ENCODE measurements at regions not wholly inside any gene's neighbourhood (a gene's known extent, or its start where the extent isn't known, plus 50 kb on each side); places are given as distances from the start of the nearest gene placed in this dataset.

DNA sequence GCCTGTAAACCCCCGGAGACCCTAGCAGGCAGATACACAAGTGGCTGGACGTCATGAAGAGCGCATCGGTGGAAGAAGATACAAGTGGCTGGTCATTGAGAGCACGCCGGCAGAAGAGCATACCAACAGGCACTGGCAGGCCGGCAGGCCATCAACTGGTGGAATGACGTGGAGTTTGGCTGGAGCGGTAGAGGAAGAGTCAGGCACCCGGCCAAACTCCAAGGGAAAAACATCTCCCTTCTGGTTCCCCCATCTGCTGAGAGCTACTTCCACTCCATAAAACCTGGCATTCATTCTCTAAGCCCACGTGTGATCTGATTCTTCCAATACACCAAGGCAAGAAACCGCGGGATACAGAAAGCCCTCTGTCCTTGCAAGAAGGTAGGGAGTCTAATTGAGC is 113.4 kb upstream of the NPSR1 start:
- TF ChIP-seq YY1 (IDR thresholded peaks at IDR 0.05; ENCODE audit: insufficient read depth, insufficient read length) = no peak
- TF ChIP-seq SUZ12 (IDR thresholded peaks at IDR 0.05; ENCODE audit: extremely low read depth, insufficient read depth, insufficient read length) = no peak
- no peak for TF ChIP-seq ZNF274 (IDR thresholded peaks at IDR 0.05; ENCODE audit: low read depth, low read length)
